ENCODE measurements at regions not wholly inside any gene's neighbourhood (a gene's known extent, or its start where the extent isn't known, plus 50 kb on each side); places are given as distances from the start of the nearest gene placed in this dataset.

- no peak for TF ChIP-seq CTCF (IDR thresholded peaks at IDR 0.05; ENCODE audit: low read depth, low read length)
- no peak for DNase-seq (ENCODE audit: extremely low read depth, low read depth)
Observed at GRCh38 chr1:34359411-34359810, 182.7 kb downstream of the C1orf94 start.

- DNase-seq (ENCODE audit: extremely low read depth, low read depth), result no peak
- no peak for TF ChIP-seq CTCF (IDR thresholded peaks at IDR 0.05; ENCODE audit: low read depth, low read length)
Observed at GRCh38 chr1:34360574-34360973, 183.9 kb downstream of the C1orf94 start.

GRCh38 chr1:34361121-34361520 lies 184.4 kb downstream of the C1orf94 start:
- no peak for TF ChIP-seq CTCF (IDR thresholded peaks at IDR 0.05; ENCODE audit: low read depth, low read length)
- DNase-seq (ENCODE audit: extremely low read depth, low read depth), result no peak

- DNase-seq (ENCODE audit: extremely low read depth, low read depth), result no peak
- no peak for TF ChIP-seq CTCF (IDR thresholded peaks at IDR 0.05; ENCODE audit: low read depth, low read length)
Observed at GRCh38 chr1:34361781-34362357, 185.2 kb downstream of the C1orf94 start.

- DNase-seq (ENCODE audit: extremely low read depth, low read depth), result no peak
- TF ChIP-seq CTCF (IDR thresholded peaks at IDR 0.05; ENCODE audit: low read depth, low read length), result no peak
Observed at GRCh38 chr1:34362949-34363348, 186.2 kb downstream of the C1orf94 start.

- DNase-seq (ENCODE audit: extremely low read depth, low read depth), result no peak
- TF ChIP-seq CTCF (IDR thresholded peaks at IDR 0.05; ENCODE audit: low read depth, low read length), result no peak
Observed at GRCh38 chr1:34363447-34363846, 186.7 kb downstream of the C1orf94 start.

- DNase-seq (ENCODE audit: extremely low read depth, low read depth), result no peak
- TF ChIP-seq CTCF (IDR thresholded peaks at IDR 0.05; ENCODE audit: low read depth, low read length), result no peak
Observed at GRCh38 chr1:34363915-34364314, 187.2 kb downstream of the C1orf94 start.
